ENCODE measurements at regions not wholly inside any gene's neighbourhood (a gene's known extent, or its start where the extent isn't known, plus 50 kb on each side); places are given as distances from the start of the nearest gene placed in this dataset.

- POLR2A ChIA-PET, result no interaction called here
Measured at GRCh38 chr14:54169254-54169924, 212.8 kb upstream of the BMP4 start.

GRCh38 chr14:54170301-54170700 is 213.7 kb upstream of the BMP4 start:
- CTCF ChIA-PET, result no interaction called here
- POLR2A ChIA-PET, result no interaction called here

More at GRCh38 chr14:54169254-54169924, 212.8 kb upstream of the BMP4 start:
- CTCF ChIA-PET, result no interaction called here

- POLR2A ChIA-PET, result no interaction called here
- CTCF ChIA-PET, result no interaction called here
Measured at GRCh38 chr14:54172114-54172513, 215.5 kb upstream of the BMP4 start.

DNA sequence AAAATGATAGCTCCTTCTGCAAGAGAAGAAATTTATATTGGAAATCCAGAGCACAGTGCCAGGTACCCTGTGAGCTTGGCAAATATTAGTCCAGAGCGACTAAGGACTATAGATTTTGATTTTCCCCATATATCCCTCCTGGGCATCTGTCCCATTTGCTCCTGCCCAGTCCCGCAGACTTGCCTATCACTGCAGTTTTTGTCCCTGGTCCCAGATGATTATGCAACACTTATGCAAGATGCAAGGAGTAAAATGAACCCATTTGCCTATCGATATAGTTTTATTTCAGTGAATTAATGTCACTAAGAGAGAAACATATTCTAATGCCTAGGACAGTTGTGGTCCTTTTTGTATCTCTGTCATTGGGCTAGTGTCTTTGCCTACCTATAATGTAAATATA is 215.9 kb upstream of the BMP4 start:
- POLR2A ChIA-PET, result no interaction called here
- CTCF ChIA-PET, result no interaction called here

DNA sequence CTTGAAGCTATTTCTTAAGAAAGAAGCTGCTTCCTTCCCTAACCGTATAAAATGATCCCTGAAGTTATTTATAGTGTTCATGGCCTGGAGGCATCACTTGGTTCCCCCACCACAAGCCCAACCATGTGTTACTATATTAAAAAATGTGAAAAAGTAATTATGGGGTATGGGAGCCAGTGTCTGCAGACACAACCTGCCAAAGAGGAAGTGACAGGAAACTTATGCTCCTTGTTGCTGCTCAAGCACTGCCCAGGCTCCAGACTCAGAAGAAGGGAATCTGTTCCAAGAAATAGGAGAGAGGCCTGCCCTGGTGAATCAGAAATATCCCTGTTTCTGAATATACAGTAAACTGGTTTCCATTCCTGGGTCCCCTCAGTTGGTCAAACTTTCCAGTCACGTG is 217.2 kb upstream of the BMP4 start:
- POLR2A ChIA-PET, result no interaction called here
- CTCF ChIA-PET, result interaction anchor here (0.6 kb wide), 1 partner anchor 18 kb away, joined by 3 read pairs; no protein-coding TSS in a partner anchor

- POLR2A ChIA-PET, result no interaction called here
- CTCF ChIA-PET, result no interaction called here
Measured at GRCh38 chr14:54174457-54174856, 217.8 kb upstream of the BMP4 start.

GRCh38 chr14:54175298-54175942 is 218.8 kb upstream of the BMP4 start:
- CTCF ChIA-PET, result no interaction called here

DNA sequence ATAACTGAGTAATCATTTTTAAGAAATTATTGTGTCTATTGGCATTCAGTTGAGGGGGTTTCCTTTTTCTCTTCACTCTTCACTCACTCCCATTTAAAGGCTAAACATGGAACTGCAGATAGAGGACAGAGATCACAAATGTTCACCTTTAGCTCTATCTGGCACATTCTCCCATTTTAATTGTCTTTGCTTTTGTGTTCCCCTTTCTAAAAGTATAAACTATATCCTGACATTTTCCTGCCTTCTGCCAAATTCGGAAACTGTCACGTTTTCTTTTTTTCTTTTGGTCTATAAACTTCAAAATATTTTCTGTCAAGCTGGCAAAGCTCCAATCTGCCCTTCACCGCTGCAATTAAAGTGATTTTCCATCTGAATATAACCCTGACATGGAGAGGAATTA is 219.8 kb upstream of the CDKN3 start:
- CTCF ChIA-PET, result interaction anchor here (1.0 kb wide), 1 partner anchor 171 kb away, joined by 3 read pairs; no protein-coding TSS in a partner anchor
- POLR2A ChIA-PET, result no interaction called here

More at GRCh38 chr14:54175298-54175942, 218.8 kb upstream of the BMP4 start:
- POLR2A ChIA-PET, result no interaction called here

DNA sequence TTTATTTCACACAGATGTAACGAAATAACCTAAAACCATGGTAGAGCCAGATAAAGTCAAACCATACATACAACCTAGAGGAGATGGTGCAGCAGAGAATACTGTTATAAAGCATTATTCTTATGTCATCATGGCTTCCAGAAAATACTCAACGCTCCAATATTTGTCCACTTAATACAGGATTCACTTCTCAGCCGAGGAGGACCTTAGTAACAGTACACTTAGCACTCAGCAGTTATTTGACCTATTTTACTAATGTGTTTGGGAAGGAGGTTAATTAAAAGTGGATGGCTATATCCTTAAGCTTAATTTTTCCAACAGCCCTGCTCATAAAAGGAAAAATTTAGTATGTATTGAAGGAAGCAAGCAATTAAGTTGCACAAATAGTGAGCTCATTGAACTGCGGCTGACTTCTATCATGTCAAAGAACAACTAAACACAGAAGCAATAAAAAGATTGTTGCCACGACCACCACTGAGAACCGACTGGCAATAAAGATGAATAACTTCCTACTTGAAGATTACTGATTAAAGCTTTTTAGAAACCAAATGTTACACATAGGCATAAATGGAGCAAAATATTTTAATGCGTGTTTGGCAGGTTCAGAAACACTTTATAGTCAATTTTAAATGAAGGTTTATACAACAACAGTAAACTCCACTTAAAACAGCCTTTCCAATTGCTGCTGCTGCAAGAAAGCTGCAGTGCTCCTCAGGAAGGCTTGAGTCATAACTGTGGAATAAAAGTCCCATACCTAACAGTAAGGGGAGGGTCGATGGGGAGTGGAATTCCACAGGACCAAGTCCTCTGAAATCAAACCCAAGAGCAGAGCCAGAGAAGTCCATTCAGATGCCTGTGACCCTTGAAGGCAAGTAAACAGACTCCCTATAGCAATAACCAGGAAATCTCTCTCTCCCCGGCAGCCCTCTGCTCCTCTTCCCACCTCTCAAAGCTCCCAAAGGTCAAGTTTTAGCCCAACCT is 218.9 kb upstream of the CDKN3 start:
- ChIA-PET CTCF (no interaction called here), POLR2A (no interaction called here)

- POLR2A ChIA-PET, result no interaction called here
- CTCF ChIA-PET, result no interaction called here
Measured at GRCh38 chr14:54182419-54183045, 214.3 kb upstream of the CDKN3 start.

GRCh38 chr14:54186821-54187763 is 209.7 kb upstream of the CDKN3 start:
- ChIA-PET CTCF (interaction anchor here (0.9 kb wide), 1 partner anchor 11 kb away, joined by 3 read pairs; no protein-coding TSS in a partner anchor), POLR2A (no interaction called here)

DNA sequence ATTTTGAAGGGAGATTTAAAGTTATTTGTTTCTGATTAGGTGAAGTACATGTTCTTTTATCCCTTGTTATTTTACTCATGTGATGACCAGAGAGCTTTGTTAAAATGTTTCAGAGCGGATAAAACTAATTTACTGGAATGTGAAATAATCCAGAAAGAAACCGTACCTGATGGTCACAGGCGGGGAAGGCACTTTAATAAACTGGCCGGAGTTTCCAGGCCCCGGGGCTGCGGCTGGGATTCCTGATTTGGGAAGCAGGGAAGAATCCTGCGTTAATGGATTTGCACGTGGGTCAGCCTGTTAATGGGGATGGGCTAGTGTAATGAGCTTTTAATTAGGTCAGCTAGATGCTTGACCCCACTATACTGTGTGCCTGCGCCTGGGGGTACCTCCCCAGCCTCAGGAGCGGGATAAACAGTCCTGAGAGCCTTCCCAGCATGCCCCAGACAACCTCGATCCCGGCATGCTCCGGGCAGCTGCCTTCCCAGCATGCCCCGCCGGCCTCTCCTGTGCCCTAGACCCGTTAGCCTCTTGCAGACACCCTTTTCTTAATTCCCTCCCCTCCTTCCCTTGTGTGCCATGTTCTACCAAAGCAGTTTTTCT is 208.6 kb upstream of the CDKN3 start:
- POLR2A ChIA-PET, result no interaction called here
- CTCF ChIA-PET, result interaction anchor here (0.9 kb wide), 1 partner anchor 10 kb away, joined by 3 read pairs; no protein-coding TSS in a partner anchor

GRCh38 chr14:54189333-54189732 is 207.5 kb upstream of the CDKN3 start:
- ChIA-PET POLR2A (no interaction called here), CTCF (no interaction called here)

- CTCF ChIA-PET, result no interaction called here
- POLR2A ChIA-PET, result no interaction called here
Measured at GRCh38 chr14:54189748-54190354, 207.0 kb upstream of the CDKN3 start.

DNA sequence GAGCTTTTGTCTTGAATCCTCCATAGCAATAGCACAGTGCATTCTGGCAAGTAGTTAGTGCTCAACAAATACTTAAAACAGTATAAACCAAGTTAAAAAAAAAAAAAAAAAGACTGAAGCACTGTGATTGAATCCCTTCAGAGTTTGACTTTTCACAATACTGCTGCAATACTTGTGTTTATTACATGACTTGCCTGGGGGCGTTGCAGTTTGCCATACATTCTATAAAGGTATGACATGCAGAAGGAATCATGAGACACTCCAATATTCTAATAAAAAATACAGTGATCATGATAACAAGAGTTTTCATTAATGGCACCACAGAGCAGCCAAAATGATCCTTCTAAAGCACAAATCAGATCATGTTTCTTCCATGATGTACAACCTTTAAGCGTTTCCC is 205.0 kb upstream of the CDKN3 start:
- CTCF ChIA-PET, result no interaction called here
- POLR2A ChIA-PET, result no interaction called here

- CTCF ChIA-PET, result no interaction called here
- POLR2A ChIA-PET, result no interaction called here
Measured at GRCh38 chr14:54192610-54193009, 204.2 kb upstream of the CDKN3 start.

- ChIA-PET POLR2A (no interaction called here), CTCF (no interaction called here)
Measured at GRCh38 chr14:54193871-54194270, 202.9 kb upstream of the CDKN3 start.

DNA sequence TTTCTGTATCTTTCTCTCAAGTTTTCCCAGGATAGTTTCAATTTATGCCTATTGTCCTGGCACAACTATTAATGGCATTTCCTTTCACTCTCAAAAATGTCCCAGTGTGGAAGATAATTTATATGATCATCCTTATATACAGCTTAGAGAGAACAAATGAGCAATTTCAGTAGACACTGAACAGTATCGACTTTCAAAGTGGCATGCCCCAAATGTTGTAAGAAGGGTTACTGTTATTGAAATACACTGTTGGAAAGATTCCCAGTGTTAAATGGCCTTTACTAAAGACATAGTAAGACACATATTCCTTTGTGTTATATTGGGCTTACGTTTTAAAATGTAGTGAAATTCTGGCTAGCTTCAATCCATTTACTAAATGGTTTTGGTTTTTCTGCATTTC is 202.3 kb upstream of the CDKN3 start:
- CTCF ChIA-PET, result no interaction called here

More for the DNA sequence above, 202.3 kb upstream of the CDKN3 start:
- POLR2A ChIA-PET, result no interaction called here

All from activated CD8-positive, alpha-beta memory T cell treated with anti-CD3 and anti-CD28 coated beads for 36 hours (primary cell).